IPS-20b (cell line): ENCODE measurements at regions not wholly inside any gene's neighbourhood (a gene's known extent, or its start where the extent isn't known, plus 50 kb on each side); places are given as distances from the start of the nearest gene placed in this dataset.
"Not testable (repeated sequence)": the region's sequence is repeated elsewhere in the genome, so short reads cannot be mapped to it uniquely, and the experiment has no call there.

Experiments
- H3K27ac ChIP-seq: one replicate; pipeline ENCODE4 v1.5.1; 2013; ENCODE audit warnings: low read length
- H3K27me3 ChIP-seq: 2 replicates; pipeline ENCODE4 v1.6.1; 2013; ENCODE audit warnings: mild to moderate bottlenecking, low read length, inconsistent platforms; ENCODE audit not compliant: insufficient read depth
- H3K36me3 ChIP-seq: 2 replicates; pipeline ENCODE4 v1.6.1; 2013; ENCODE audit warnings: low read depth, mild to moderate bottlenecking, inconsistent platforms, low read length, moderate library complexity; ENCODE audit not compliant: insufficient read depth
- H3K4me1 ChIP-seq: 2 replicates; pipeline ENCODE4 v1.6.1; 2013; ENCODE audit warnings: mild to moderate bottlenecking, control low read depth, inconsistent platforms, low read length, moderate library complexity; ENCODE audit not compliant: insufficient read depth
- H3K4me3 ChIP-seq: 2 replicates; pipeline ENCODE4 v1.5.1; 2013; ENCODE audit warnings: mild to moderate bottlenecking, low read length, inconsistent platforms
- H3K9ac ChIP-seq: 2 replicates; pipeline ENCODE4 v1.6.1; 2013; ENCODE audit warnings: low read depth, mild to moderate bottlenecking, inconsistent platforms, low read length, moderate library complexity
- H3K9me3 ChIP-seq: 2 replicates; pipeline ENCODE4 v1.6.1; 2013; ENCODE audit warnings: mild to moderate bottlenecking, low read depth, low read length, inconsistent platforms; ENCODE audit not compliant: insufficient read depth

GRCh38 chr13:21884299-21884909 lies 213.5 kb downstream of the FGF9 start:
- Histone ChIP-seq H3K4me3 (no peak overlapping the region), H3K9ac (no peak overlapping the region), H3K9me3 (no peaks in the 10 kb centered on the region), H3K27ac (no peak overlapping the region), H3K36me3 (no peaks in the 10 kb centered on the region), H3K27me3 (no peaks in the 10 kb centered on the region), H3K4me1 (no peaks in the 10 kb centered on the region)

DNA sequence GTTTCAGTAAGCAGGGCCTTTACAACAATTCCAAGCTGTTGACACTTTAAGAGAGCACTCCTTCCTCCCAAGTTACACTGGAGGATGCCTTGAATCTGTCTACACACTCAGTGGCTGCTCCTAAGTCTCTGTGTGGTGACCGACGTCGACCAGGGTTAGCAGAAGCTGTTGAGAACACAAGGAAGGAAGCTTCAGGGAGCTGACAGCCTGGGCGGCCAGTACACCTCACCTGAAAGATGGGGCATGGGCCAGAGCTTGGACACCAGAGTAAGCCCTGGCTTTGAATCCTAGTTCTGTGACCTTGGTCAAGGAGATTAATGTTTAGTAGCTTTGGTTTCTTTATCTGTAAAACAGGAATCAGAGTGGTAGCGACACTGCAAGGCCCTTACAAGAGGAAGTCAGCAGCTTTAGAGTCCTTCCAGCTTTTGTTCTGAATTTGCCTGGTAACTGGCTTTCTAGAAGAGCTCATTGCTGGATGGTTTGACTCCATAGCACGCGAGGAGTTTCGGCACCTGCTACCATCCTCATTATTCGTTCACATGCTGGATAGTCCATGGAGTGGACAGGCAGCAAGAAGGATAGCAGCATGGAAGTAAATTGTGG lies 214.2 kb downstream of the FGF9 start:
- H3K27me3 ChIP-seq: no peaks in the 10 kb centered on the region
- no peaks in the 10 kb centered on the region for H3K4me1 ChIP-seq
- H3K36me3 ChIP-seq: no peaks in the 10 kb centered on the region
- H3K27ac ChIP-seq: no peak overlapping the region
- H3K9me3 ChIP-seq: no peaks in the 10 kb centered on the region
- H3K9ac ChIP-seq: no peak overlapping the region
- H3K4me3 ChIP-seq: no peak overlapping the region

DNA sequence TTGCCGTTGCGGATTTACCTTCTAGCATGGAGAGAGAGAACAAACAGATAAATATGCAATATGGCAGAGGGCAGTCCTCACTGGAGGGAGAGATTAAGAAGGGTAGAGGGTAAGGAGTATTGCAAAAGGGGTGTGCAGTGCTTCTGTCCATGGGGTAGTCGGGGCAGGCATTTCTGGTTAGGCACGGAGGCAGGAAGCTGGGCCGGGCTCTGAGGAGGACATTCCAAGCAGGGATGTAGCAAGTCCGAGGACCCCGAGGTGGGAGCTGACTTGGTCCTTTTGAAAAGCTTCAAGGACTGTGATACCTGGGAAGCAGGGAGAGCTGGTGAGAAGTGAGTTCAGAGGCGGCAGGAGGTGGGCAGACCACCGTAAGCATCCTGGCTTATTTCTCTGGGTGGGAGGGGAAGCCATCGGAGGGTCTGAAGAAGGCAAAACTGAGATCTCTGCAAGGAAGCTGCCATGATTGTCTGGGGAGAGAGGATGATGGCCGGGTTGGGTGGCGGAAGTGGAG lies 214.9 kb downstream of the FGF9 start:
- Histone ChIP-seq H3K27ac (no peak overlapping the region), H3K36me3 (no peaks in the 10 kb centered on the region), H3K9ac (no peak overlapping the region), H3K4me1 (no peaks in the 10 kb centered on the region), H3K9me3 (no peaks in the 10 kb centered on the region), H3K4me3 (no peak overlapping the region), H3K27me3 (no peaks in the 10 kb centered on the region)

- no peak overlapping the region for H3K4me3 ChIP-seq
- no peaks in the 10 kb centered on the region for H3K27me3 ChIP-seq
- H3K36me3 ChIP-seq: no peaks in the 10 kb centered on the region
- H3K4me1 ChIP-seq: no peaks in the 10 kb centered on the region
- no peaks in the 10 kb centered on the region for H3K9me3 ChIP-seq
- H3K9ac ChIP-seq: no peak overlapping the region
- H3K27ac ChIP-seq: no peak overlapping the region
Measured at GRCh38 chr13:21889651-21890050, 218.8 kb downstream of the FGF9 start.

DNA sequence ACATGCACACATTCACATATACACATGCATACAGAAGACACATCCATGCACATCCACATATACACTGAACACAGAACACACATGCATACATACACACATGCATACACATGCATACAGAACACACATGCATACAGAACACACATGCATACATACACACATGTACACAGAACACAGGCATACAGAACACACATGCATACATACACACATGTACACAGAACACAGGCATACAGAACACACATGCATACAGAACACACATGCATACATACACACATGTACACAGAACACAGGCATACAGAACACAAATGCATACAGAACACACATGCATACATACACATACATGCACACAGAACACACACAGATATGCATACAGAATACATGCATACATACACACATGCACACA lies 219.3 kb downstream of the FGF9 start:
- H3K27me3 ChIP-seq, H3K27ac ChIP-seq, H3K4me1 ChIP-seq, H3K9ac ChIP-seq, H3K4me3 ChIP-seq, H3K9me3 ChIP-seq, H3K36me3 ChIP-seq: not testable (repeated sequence)

- no peaks in the 10 kb centered on the region for H3K9me3 ChIP-seq
- H3K4me1 ChIP-seq: peaks cover 3% of the 10 kb centered on the region; the same call in 1 of the 2 replicates
- H3K9ac ChIP-seq: no peak overlapping the region
- H3K4me3 ChIP-seq: no peak overlapping the region
- no peaks in the 10 kb centered on the region for H3K36me3 ChIP-seq
- no peaks in the 10 kb centered on the region for H3K27me3 ChIP-seq
- no peak overlapping the region for H3K27ac ChIP-seq
Measured at GRCh38 chr13:21894091-21894490, 223.2 kb downstream of the FGF9 start.

DNA sequence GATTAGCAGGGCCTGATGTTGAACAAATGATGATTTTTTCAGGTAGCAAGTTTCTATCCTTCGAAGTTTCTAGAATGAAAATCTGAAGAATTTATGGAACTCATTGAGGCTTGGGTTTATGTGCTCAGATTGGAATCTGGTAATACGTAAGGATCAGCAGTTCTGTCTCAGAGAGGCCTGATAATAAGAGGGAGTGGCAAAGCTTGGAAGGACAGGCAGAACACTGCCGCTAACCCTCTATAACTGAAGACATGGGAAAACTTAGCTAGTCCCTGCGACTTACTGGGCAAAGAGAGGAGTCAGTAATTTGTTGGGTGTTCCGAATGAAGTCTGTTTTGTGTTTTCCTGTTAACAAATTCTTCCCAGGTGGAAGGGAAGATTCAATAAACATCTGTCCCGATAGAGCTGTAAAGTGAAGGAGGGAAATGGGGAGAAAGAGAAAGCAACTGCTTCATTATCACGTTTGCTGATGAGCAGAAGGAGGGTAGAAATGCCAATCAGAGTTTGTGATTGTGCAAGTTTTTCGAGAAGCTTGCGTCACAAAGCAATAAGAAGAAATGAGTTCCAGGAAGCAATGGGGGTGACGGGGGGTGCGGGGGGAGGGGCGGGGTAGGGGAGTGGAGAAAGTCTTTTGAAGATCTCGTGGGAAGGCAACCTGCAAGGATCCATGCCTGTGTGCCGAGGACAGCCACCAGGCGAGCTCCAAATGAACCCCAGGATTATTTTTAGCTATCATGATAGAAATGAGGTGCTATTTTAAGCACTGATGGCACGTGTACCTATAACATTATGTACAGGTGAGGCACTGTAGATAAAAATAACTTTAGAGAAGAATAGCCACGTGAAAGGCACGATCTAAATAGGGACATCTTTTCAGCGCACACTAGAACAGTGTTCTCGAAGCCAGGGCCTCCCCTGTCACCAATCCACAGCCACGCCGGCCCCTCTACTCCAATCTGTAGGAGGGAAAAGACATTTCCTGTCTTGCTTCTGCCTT lies 224.1 kb downstream of the FGF9 start:
- Histone ChIP-seq H3K27ac (no peak overlapping the region), H3K9me3 (no peaks in the 10 kb centered on the region), H3K4me3 (no peak overlapping the region), H3K4me1 (peaks cover 3% of the 10 kb centered on the region; the same call in 1 of the 2 replicates), H3K27me3 (no peaks in the 10 kb centered on the region), H3K36me3 (no peaks in the 10 kb centered on the region), H3K9ac (no peak overlapping the region)

- no peak overlapping the region for H3K4me3 ChIP-seq
- H3K27me3 ChIP-seq: no peaks in the 10 kb centered on the region
Measured at GRCh38 chr13:21895779-21896178, 224.9 kb downstream of the FGF9 start.

DNA sequence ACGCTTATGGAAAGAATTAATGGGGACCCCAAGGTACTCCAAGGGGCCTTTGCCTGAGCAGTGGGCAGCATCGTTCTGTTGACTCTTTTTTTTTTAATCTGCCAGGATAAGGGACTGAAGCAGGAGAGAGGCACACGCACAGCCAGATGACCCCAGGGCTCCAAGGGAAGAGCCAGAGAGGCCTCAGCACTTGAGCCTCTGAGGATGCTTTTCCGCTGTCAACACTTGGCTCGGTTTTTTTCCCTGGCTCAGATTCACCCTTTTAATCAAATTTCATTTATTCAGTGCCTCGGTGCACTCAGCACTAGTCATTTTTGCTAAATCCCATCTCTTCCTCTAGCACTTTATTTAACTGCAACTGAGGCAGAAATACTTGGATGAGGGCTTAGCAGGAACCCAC lies 226.3 kb downstream of the FGF9 start:
- H3K27me3 ChIP-seq: no peaks in the 10 kb centered on the region
- H3K4me1 ChIP-seq: peaks cover 3% of the 10 kb centered on the region; the same call in 1 of the 2 replicates
- H3K27ac ChIP-seq: no peak overlapping the region
- no peak overlapping the region for H3K4me3 ChIP-seq
- no peaks in the 10 kb centered on the region for H3K36me3 ChIP-seq
- H3K9me3 ChIP-seq: no peaks in the 10 kb centered on the region
- no peak overlapping the region for H3K9ac ChIP-seq

More at GRCh38 chr13:21895779-21896178, 224.9 kb downstream of the FGF9 start:
- no peaks in the 10 kb centered on the region for H3K9me3 ChIP-seq
- H3K4me1 ChIP-seq: peaks cover 3% of the 10 kb centered on the region; the same call in 1 of the 2 replicates
- no peak overlapping the region for H3K27ac ChIP-seq
- H3K36me3 ChIP-seq: no peaks in the 10 kb centered on the region
- no peak overlapping the region for H3K9ac ChIP-seq

GRCh38 chr13:21898459-21898858 lies 227.6 kb downstream of the FGF9 start:
- no peak overlapping the region for H3K4me3 ChIP-seq
- H3K9ac ChIP-seq: no peak overlapping the region
- H3K9me3 ChIP-seq: no peaks in the 10 kb centered on the region
- H3K27me3 ChIP-seq: no peaks in the 10 kb centered on the region
- no peaks in the 10 kb centered on the region for H3K36me3 ChIP-seq
- peaks cover 3% of the 10 kb centered on the region; the same call in 1 of the 2 replicates for H3K4me1 ChIP-seq
- H3K27ac ChIP-seq: no peak overlapping the region

DNA sequence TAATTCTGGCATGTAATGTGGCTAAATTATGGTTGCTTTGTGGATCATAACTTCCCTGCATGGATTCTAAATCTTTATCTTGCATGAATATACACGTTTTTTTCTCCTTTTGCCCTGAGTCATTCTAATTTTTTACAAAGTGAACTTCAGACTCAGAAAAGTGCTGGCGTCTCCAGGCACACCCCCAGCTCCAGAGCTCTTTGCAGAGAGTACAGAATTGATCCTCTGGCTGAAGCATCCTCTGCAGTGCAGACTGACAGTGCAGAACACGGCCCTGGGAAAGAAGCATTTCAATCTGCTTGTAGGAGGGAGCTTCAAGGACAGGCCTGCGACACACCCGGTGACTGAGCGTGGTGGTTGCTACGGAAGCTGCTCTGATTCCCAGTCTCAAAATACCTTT lies 228.1 kb downstream of the FGF9 start:
- no peak overlapping the region for H3K27ac ChIP-seq
- H3K9ac ChIP-seq: no peak overlapping the region
- no peaks in the 10 kb centered on the region for H3K9me3 ChIP-seq
- no peak overlapping the region for H3K4me3 ChIP-seq
- H3K4me1 ChIP-seq: peaks cover 3% of the 10 kb centered on the region; the same call in 1 of the 2 replicates
- no peaks in the 10 kb centered on the region for H3K27me3 ChIP-seq
- no peaks in the 10 kb centered on the region for H3K36me3 ChIP-seq
